K562 (cell line): ENCODE measurements at regions not wholly inside any gene's neighbourhood (a gene's known extent, or its start where the extent isn't known, plus 50 kb on each side); places are given as distances from the start of the nearest gene placed in this dataset.

ENCODE experiments used
- ATAC-seq: fragments of 200-7000 bp; cut with Tn5 transposase; 3 replicates; pipeline ENCODE4 v1.9.1; 2020; ENCODE audit warnings: moderate library complexity
- BruUV-seq: library from RNA; stranded (reverse); fragments of 400-500 nt; replicated peaks from 2 replicates; lab custom pipeline; 2021; lab: Mats Ljungman, UMichigan
- CTCF ChIA-PET: fragments of 300-600 bp; formaldehyde crosslinking; extraction: SDS; loops from one replicate; lab custom pipeline; 2021; ENCODE audit warnings: low intra/inter-chr PET ratio; lab: Yijun Ruan, JAX
- POLR2A ChIA-PET: fragments of 300-600, 350-650 bp; sonication (Branson Sonifier 250); formaldehyde crosslinking; extraction: SDS; loops from one replicate; lab custom pipeline; 2021; ENCODE audit warnings: antibody characterized with exemption, inconsistent platforms; lab: Yijun Ruan, JAX
- DNase-seq, 4 experiments: peaks; one replicate each; pipeline versions ENCODE4 v3.0.0 to v3.0.0-alpha.2; 2011 to 2018; ENCODE audit warnings: low spot score in 3 of 4, mixed read lengths in 3 of 4; ENCODE audit errors: extremely low read depth in 1 of 4
- FAIRE-seq: peaks from 2 replicates; lab custom pipeline; 2011; peaks lifted over from hg19 to GRCh38; lab: Jason Lieb, UNC
- H2AFZ ChIP-seq: 2 replicates; pipeline ENCODE4 v1.6.0; 2011; ENCODE audit warnings: low read depth, low read length, control low read depth, inconsistent platforms
- H3K27ac ChIP-seq: fragments of 200-600 bp; 3 replicates; pipeline ENCODE4 v1.8.0; 2011; ENCODE audit warnings: low read depth, mild to moderate bottlenecking, control low read depth, inconsistent platforms, low read length, moderate library complexity, mixed read lengths; ENCODE audit errors: extremely low read depth
- H3K27me3 ChIP-seq, 2 experiments: fragments of 300-600 bp in 1 of 2; 2 replicates in 1 of 2; 3 replicates in 1 of 2; pipeline versions ENCODE4 v1.6.0 to v1.8.0; 2011; ENCODE audit warnings: inconsistent platforms in 2 of 2, low read length in 2 of 2, mild to moderate bottlenecking in 1 of 2, mixed read lengths in 1 of 2, moderate library complexity in 1 of 2; ENCODE audit not compliant: control insufficient read depth in 2 of 2, insufficient read depth in 2 of 2
- H3K36me3 ChIP-seq: fragments of 300-600 bp; 3 replicates; pipeline ENCODE4 v1.8.0; 2011; ENCODE audit warnings: mild to moderate bottlenecking, low read length, inconsistent platforms; ENCODE audit not compliant: control insufficient read depth, insufficient read depth
- H3K4me1 ChIP-seq, 2 experiments: fragments of 200-600 bp in 1 of 2; replicated peaks in 1 of 2; 2 replicates in 1 of 2; 3 replicates in 1 of 2; pipeline versions ENCODE4 v1.5.1 to v1.8.0; 2011; ENCODE audit warnings: inconsistent platforms in 2 of 2, low read length in 2 of 2, mild to moderate bottlenecking in 1 of 2, mixed read lengths in 1 of 2, moderate library complexity in 1 of 2; ENCODE audit not compliant: control insufficient read depth in 2 of 2, insufficient read depth in 2 of 2
- H3K4me2 ChIP-seq: 2 replicates; pipeline ENCODE4 v1.6.1; 2011; ENCODE audit warnings: low read length, control low read depth, inconsistent platforms, mixed read lengths; ENCODE audit not compliant: insufficient read depth
- H3K4me3 ChIP-seq: fragments of 200-600 bp; sonication (generic), shearing (Covaris generic); 2 replicates; pipeline ENCODE4 v1.5.1; 2016; ENCODE audit warnings: control low read depth, inconsistent platforms
- H3K79me2 ChIP-seq: fragments of 200-600 bp; 3 replicates; pipeline ENCODE4 v1.8.0; 2011; ENCODE audit warnings: low read length, inconsistent platforms; ENCODE audit not compliant: control insufficient read depth, insufficient read depth
- H3K9ac ChIP-seq, 2 experiments: 2 replicates each; pipeline versions ENCODE4 v1.6.0 to v1.6.1; 2011; ENCODE audit warnings: low read depth in 2 of 2, low read length in 2 of 2, control low read depth in 1 of 2, inconsistent platforms in 1 of 2, mild to moderate bottlenecking in 1 of 2, mixed read lengths in 1 of 2; ENCODE audit not compliant: insufficient read depth in 1 of 2
- H3K9me1 ChIP-seq: one replicate; pipeline ENCODE4 v1.6.0; 2011; ENCODE audit warnings: inconsistent platforms, mild to moderate bottlenecking, low read length, moderate library complexity; ENCODE audit not compliant: control insufficient read depth, insufficient read depth
- H3K9me3 ChIP-seq: replicated peaks from 2 replicates; pipeline ENCODE4 v1.5.1; 2011; ENCODE audit warnings: low read depth, low read length, inconsistent platforms; ENCODE audit not compliant: control insufficient read depth, insufficient read depth
- H4K20me1 ChIP-seq: replicated peaks from 2 replicates; pipeline ENCODE4 v1.6.1; 2011; ENCODE audit warnings: low read length, inconsistent platforms, mixed read lengths; ENCODE audit not compliant: control insufficient read depth, insufficient read depth
- ASH1L ChIP-seq: fragments of 450-650 bp; IDR thresholded peaks from 2 replicates; pipeline ENCODE4 v1.6.1; 2018; ENCODE audit warnings: borderline replicate concordance, mild to moderate bottlenecking, low read depth; ENCODE audit not compliant: partially characterized antibody
- RBM25 ChIP-seq: fragments of 200-400 bp; formaldehyde crosslinking; IDR thresholded peaks from 2 replicates; pipeline ENCODE4 v1.6.1; 2018; ENCODE audit warnings: low read length, low read depth, moderate library complexity; ENCODE audit not compliant: severe bottlenecking
- WGBS: fragments of 100-300 bp; shearing (Covaris generic); methylation state at CpG from one replicate; pipeline ENCODE4 v1.1.6; 2016; ENCODE audit warnings: low coverage, mixed read lengths; ENCODE audit not compliant: insufficient coverage; ENCODE audit errors: missing lambda C conversion rate; 5-methylcytosine and 5-hydroxymethylcytosine counted together
- in situ Hi-C: fragments of 300-500 bp; cut with MboI; formaldehyde crosslinking; loops from 4 replicates; pipeline ENCODE4 v1.15.0; 2018; ENCODE audit warnings: inconsistent platforms, mixed read lengths
- intact Hi-C: fragments of 100-400 bp; cut with micrococcal nuclease; formaldehyde crosslinking; loops from 2 replicates; pipeline ENCODE4 v1.14.2; 2022

DNA sequence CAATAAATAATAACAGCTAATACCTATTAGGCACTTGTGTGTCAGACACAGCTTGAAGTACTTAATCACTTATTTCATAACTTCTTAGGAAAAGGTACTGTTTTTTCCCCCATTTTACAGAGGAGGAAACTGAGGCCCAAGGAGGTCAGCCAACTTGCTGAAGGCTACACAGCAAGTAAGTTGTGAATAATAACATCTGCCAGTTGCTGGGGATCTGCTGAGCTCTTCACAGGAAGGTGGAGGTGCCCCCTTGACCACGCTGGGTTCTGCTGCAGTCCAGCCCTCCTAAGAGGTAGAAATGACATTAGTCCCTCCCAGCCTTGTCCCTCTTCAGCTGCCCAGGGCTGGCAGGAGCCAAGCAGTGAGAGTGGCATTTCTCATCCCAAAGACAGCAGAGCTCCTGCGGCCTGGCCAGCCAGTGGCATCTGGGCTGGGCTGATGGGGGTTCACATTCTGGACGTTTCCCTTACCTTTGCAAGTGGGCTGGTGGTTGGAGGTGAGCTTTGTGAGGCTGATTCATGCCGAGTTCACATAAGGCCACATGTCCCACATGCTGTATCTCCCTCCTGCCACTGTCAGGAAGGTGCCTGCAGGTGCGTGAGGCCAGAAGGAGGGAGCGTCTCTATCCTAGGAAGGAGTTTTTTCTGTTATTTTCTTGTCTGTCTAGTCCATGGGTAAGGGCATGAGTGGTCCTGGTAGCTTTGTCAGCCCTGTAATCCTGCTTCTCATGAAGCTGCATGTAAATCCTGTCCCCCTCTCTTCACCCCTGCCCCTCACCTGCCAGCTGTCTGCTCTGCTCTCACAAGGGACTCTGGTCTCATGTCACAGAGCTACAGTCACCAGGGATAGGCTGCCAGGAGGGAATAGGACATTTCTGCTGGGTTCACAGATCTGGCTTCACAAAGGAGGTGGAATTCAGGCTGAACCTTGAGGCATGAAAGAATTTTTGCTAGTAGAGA, 171.7 kb downstream of the MACROH2A1 start:
- Histone ChIP-seq H4K20me1 (no peaks in the 10 kb centered on the region), H3K9me1 (peaks cover 3% of the 10 kb centered on the region), H3K79me2 (no peaks in the 10 kb centered on the region), H2AFZ (no peak overlapping the region), H3K4me2 (no peak overlapping the region), H3K9ac (peak overlapping the region in 1 of 2 experiments; percentile 16; a peak in 1 of 4 replicates), H3K9me3 (no peaks in the 10 kb centered on the region), H3K27me3 (no peaks in the 10 kb centered on the region), H3K4me3 (no peak overlapping the region), H3K36me3 (no peaks in the 10 kb centered on the region), H3K4me1 (peaks cover 17 to 20% of the 10 kb centered on the region in 2 experiments), H3K27ac (no peak overlapping the region)
- in situ Hi-C loops (no loop called here), intact Hi-C loops (no loop called here)
- no peak for TF ChIP-seq ASH1L
- TF ChIP-seq RBM25, result peak; percentile 78
- ChIA-PET POLR2A (interaction anchor here (0.6 to 1.3 kb wide), 6 partner anchors 12 to 322 kb away, joined by 3 to 4 read pairs (median 3); partner anchors contain the start of gene PCBD2), CTCF (no interaction called here)
- DNase-seq (no peak), ATAC-seq (no peak), FAIRE-seq (no peak)
- no TSS peak for BruUV-seq
- WGBS, result 43% methylated on average over 6 of the region's 6 CpGs
